ENCODE measurements at regions not wholly inside any gene's neighbourhood (a gene's known extent, or its start where the extent isn't known, plus 50 kb on each side); places are given as distances from the start of the nearest gene placed in this dataset.
A peak's percentile ranks its signal among the peaks of the same experiment; 100 is the strongest.

DNA sequence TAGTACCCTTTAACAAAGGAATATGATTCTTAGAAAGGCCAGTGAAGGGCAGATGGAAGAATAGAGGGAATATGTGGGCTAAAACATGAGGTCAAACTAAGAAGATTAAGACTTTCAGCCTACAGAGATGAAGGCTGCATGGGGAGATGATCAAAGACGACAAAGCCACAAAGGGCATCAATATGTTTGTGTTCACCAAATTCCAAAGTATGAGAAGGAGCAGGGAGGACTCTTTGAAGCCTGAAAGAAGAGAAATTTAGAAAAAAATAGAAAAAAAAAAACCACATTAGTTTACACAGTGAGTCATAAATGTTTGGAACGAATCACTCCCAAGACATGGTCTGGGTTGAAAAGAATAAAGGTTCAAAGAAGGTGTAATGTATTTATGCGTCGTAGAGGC, 131.8 kb downstream of the NEDD1 start:
- WGBS (ENCODE audit: insufficient coverage) = no CpG with 5 or more reads among the region's 4 CpGs
- DNase-seq (ENCODE audit: low read depth in 4 of 6, low spot score in 6 of 6) = no peak
- H3K9me3 ChIP-seq (ENCODE audit: control insufficient read depth, insufficient read depth, low read length) = no peaks in the 10 kb centered on the region

DNA sequence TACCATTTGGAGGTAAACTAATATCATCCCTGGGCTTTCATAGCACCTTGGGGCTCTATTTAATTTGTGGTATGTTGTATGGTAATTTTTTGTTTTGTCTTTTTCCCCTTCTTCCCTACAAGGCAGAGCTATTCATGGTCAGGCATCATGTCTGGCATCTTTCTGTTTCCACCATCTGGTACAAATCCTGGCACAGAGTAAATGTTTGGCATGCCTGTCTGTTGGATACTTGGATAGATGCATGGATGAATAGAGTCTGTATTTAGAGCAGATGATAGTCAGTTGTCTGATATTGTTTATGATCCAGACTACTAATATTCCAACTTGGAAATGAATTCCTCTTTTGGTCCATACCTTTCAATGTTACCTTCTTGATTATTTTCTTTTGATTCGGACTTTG, 139.8 kb downstream of the NEDD1 start:
- Histone ChIP-seq H3K9me3 (ENCODE audit: control insufficient read depth, insufficient read depth, low read length) (no peaks in the 10 kb centered on the region), H3K4me3 (ENCODE audit: low read depth, low read length) (no peak overlapping the region), H3K27ac (ENCODE audit: low read depth, low read length) (no peak overlapping the region), H3K27me3 (ENCODE audit: control insufficient read depth, insufficient read depth, low read length) (no peaks in the 10 kb centered on the region), H3K4me1 (ENCODE audit: control insufficient read depth, insufficient read depth, low read length) (no peaks in the 10 kb centered on the region), H3K36me3 (ENCODE audit: control insufficient read depth, insufficient read depth, low read length) (no peaks in the 10 kb centered on the region)
- peak in 2 of 6 donors; percentile 19 to 80 for DNase-seq (ENCODE audit: low read depth in 4 of 6, low spot score in 6 of 6)
- WGBS (ENCODE audit: insufficient coverage) = no CpG with 5 or more reads among the region's 1 CpG

More for the DNA sequence above, 131.8 kb downstream of the NEDD1 start:
- Histone ChIP-seq H3K27ac (ENCODE audit: low read depth, low read length) (no peak overlapping the region), H3K27me3 (ENCODE audit: control insufficient read depth, insufficient read depth, low read length) (no peaks in the 10 kb centered on the region), H3K4me1 (ENCODE audit: control insufficient read depth, insufficient read depth, low read length) (no peaks in the 10 kb centered on the region), H3K36me3 (ENCODE audit: control insufficient read depth, insufficient read depth, low read length) (no peaks in the 10 kb centered on the region), H3K4me3 (ENCODE audit: low read depth, low read length) (no peak overlapping the region)

DNA sequence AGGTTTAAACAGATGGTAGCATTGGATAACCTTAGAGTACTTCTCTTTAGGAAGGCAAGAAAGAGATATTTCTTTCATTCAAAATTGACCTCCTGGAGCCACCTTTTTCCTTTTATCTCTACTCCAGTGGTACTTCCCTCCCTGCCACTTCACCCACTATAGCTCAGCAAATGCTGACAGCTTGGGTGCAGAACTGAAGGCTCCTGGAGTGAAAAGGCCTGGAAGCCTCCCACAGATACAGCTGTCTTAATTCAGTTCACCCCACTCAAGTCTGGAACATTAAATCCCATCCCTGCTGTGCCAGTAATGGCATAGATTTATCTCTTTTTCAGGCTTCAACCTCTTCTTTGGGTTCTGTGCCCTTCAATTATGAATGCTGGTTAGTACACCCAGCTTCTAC, 140.3 kb downstream of the NEDD1 start:
- H3K36me3 ChIP-seq (ENCODE audit: control insufficient read depth, insufficient read depth, low read length) = no peaks in the 10 kb centered on the region
- H3K27ac ChIP-seq (ENCODE audit: low read depth, low read length) = no peak overlapping the region
- DNase-seq (ENCODE audit: low read depth in 4 of 6, low spot score in 6 of 6) = peak in 1 of 6 donors; percentile 18
- no peaks in the 10 kb centered on the region for H3K27me3 ChIP-seq (ENCODE audit: control insufficient read depth, insufficient read depth, low read length)
- no peaks in the 10 kb centered on the region for H3K9me3 ChIP-seq (ENCODE audit: control insufficient read depth, insufficient read depth, low read length)
- H3K4me3 ChIP-seq (ENCODE audit: low read depth, low read length) = no peak overlapping the region
- no peaks in the 10 kb centered on the region for H3K4me1 ChIP-seq (ENCODE audit: control insufficient read depth, insufficient read depth, low read length)

DNA sequence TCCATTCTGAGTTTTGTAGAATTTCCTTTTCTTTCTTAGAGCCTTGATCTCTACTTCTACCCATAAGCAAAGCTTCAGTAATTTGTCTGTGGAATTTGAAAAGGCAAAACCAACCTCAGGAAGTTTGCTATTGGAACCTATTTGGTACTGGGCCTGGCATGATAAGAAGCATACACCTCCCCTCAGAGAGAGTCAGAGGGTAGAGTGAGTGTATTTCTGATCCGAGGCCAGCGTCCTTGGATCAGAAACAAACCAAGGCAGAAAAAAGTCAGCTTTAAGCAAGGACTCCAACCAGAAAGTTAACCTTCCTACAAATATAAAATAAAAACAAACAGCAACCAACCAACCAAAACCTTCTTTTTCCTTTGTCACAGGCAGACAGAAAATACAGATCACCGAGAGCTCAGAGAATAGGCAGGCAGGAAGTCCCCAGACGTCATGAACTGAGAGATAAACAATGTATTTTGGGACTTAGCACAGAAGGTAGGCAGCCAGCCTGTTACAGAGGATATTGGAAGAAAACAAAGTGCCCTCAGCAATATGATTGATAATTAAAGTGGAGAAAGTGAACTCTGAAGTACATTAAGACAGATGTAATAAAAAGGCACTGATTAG, 141.5 kb downstream of the NEDD1 start:
- Histone ChIP-seq H3K4me3 (ENCODE audit: low read depth, low read length) (no peak overlapping the region), H3K36me3 (ENCODE audit: control insufficient read depth, insufficient read depth, low read length) (no peaks in the 10 kb centered on the region), H3K27me3 (ENCODE audit: control insufficient read depth, insufficient read depth, low read length) (no peaks in the 10 kb centered on the region), H3K4me1 (ENCODE audit: control insufficient read depth, insufficient read depth, low read length) (no peaks in the 10 kb centered on the region), H3K9me3 (ENCODE audit: control insufficient read depth, insufficient read depth, low read length) (no peaks in the 10 kb centered on the region), H3K27ac (ENCODE audit: low read depth, low read length) (no peak overlapping the region)
- no peak for DNase-seq (ENCODE audit: low read depth in 4 of 6, low spot score in 6 of 6)
- 50% methylated on average over 2 of the region's 4 CpGs for WGBS (ENCODE audit: insufficient coverage)

DNA sequence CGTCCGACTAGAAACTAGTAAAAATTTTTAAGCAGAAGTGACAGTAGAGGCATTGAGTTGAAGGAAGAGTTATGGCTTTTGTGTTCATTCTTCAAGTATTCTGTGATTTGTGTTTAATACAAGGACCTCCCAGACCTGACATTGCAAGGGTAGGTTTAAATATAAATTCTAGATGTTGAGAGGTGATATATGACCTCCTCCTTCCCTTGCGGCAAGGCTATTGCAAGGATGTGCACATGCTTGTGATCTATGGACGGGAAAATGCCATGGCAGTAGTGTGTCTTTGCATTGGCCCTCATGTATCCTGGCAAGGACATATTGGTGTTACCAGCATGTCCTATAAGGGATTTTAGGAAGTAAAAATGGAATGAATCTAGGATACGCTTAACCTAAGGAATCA, 143.5 kb downstream of the NEDD1 start:
- H3K4me3 ChIP-seq (ENCODE audit: low read depth, low read length) = no peak overlapping the region
- no peak overlapping the region for H3K27ac ChIP-seq (ENCODE audit: low read depth, low read length)
- H3K4me1 ChIP-seq (ENCODE audit: control insufficient read depth, insufficient read depth, low read length) = no peaks in the 10 kb centered on the region
- H3K27me3 ChIP-seq (ENCODE audit: control insufficient read depth, insufficient read depth, low read length) = no peaks in the 10 kb centered on the region
- no peak for DNase-seq (ENCODE audit: low read depth in 4 of 6, low spot score in 6 of 6)
- WGBS (ENCODE audit: insufficient coverage) = 83% methylated on average over 1 of the region's 5 CpGs
- no peaks in the 10 kb centered on the region for H3K9me3 ChIP-seq (ENCODE audit: control insufficient read depth, insufficient read depth, low read length)
- H3K36me3 ChIP-seq (ENCODE audit: control insufficient read depth, insufficient read depth, low read length) = no peaks in the 10 kb centered on the region

DNA sequence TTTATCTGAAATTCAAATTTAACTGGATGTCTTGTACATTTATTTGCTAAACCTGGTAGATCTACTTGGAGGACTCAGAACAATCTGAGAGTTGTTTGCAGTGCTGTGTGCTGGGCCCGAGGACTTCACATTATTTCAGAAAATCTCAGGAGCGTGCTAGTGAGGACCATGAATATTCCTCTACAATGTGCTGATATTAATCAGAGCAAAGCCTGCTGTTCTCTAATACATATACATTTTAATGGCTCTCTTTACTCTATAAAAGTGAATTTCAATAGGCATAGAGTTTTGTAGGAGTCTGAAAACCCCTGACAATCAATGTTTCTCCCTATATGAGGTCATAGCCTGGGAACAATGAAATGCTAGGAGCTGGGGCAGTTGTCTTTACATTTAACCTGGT, 144.3 kb downstream of the NEDD1 start:
- no peaks in the 10 kb centered on the region for H3K9me3 ChIP-seq (ENCODE audit: control insufficient read depth, insufficient read depth, low read length)
- no peaks in the 10 kb centered on the region for H3K27me3 ChIP-seq (ENCODE audit: control insufficient read depth, insufficient read depth, low read length)
- H3K4me3 ChIP-seq (ENCODE audit: low read depth, low read length) = no peak overlapping the region
- WGBS (ENCODE audit: insufficient coverage) = no CpG with 5 or more reads among the region's 2 CpGs
- no peak for DNase-seq (ENCODE audit: low read depth in 4 of 6, low spot score in 6 of 6)
- H3K27ac ChIP-seq (ENCODE audit: low read depth, low read length) = no peak overlapping the region
- no peaks in the 10 kb centered on the region for H3K4me1 ChIP-seq (ENCODE audit: control insufficient read depth, insufficient read depth, low read length)
- H3K36me3 ChIP-seq (ENCODE audit: control insufficient read depth, insufficient read depth, low read length) = no peaks in the 10 kb centered on the region

DNA sequence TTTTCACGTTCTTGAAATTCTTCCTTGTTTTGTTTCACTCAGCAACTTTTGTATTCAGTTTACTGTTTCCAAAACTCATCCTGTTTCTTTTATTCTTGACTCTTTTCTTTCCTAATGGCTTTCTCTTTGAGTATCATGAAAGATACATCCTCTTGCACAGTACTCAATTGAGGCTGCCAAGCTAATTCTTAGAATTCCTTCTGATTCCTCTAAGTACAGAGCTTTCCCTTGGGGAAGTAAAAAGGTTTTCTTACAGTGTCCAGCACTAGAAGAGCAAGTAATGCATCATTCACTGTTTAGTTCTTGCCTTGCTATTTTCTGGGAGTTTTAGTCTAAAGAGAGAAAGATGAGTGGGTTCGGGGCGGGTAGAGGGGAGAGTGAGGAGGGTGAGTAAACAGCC, 154.1 kb downstream of the NEDD1 start:
- no peaks in the 10 kb centered on the region for H3K36me3 ChIP-seq (ENCODE audit: control insufficient read depth, insufficient read depth, low read length)
- peak in 2 of 6 donors; percentile 13 to 41 for DNase-seq (ENCODE audit: low read depth in 4 of 6, low spot score in 6 of 6)
- H3K9me3 ChIP-seq (ENCODE audit: control insufficient read depth, insufficient read depth, low read length) = no peaks in the 10 kb centered on the region
- H3K4me1 ChIP-seq (ENCODE audit: control insufficient read depth, insufficient read depth, low read length) = no peaks in the 10 kb centered on the region
- H3K4me3 ChIP-seq (ENCODE audit: low read depth, low read length) = no peak overlapping the region
- no peaks in the 10 kb centered on the region for H3K27me3 ChIP-seq (ENCODE audit: control insufficient read depth, insufficient read depth, low read length)
- WGBS (ENCODE audit: insufficient coverage) = 14% methylated on average over 1 of the region's 3 CpGs
- no peak overlapping the region for H3K27ac ChIP-seq (ENCODE audit: low read depth, low read length)

DNA sequence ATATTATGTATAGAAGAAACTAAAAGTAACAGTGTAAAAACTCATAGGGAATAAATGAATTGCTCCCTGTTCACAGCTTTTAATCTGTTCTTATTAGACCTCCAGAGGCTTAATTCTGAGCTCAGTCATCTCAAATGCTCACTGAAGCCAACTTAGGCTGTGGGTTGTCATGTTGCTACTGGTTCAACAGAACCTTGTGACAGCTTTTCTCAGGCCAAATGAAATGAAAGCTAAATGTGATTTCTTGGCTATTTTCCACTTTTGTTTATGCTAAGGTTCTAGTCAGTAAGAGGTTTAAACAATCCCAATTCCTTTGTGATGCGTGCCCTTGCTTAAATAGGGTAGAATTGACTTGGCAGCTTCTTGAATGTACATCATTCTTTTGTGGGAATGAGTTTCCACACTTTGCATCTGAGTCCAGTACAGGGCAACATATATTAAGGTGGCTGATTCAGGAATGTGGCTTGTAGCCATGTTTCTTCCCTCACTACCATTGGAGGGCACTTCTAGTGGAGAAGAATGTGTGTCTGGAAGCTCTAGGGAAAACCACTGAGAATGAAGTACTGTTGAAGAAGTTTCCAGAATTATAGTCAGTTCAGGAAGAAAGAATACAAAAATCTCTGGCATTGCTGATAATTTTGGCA, 156.4 kb downstream of the NEDD1 start:
- H3K27me3 ChIP-seq (ENCODE audit: control insufficient read depth, insufficient read depth, low read length) = no peaks in the 10 kb centered on the region
- peak in 2 of 6 donors; percentile 16 to 41 for DNase-seq (ENCODE audit: low read depth in 4 of 6, low spot score in 6 of 6)
- H3K27ac ChIP-seq (ENCODE audit: low read depth, low read length) = no peak overlapping the region
- no peaks in the 10 kb centered on the region for H3K36me3 ChIP-seq (ENCODE audit: control insufficient read depth, insufficient read depth, low read length)
- H3K4me3 ChIP-seq (ENCODE audit: low read depth, low read length) = no peak overlapping the region
- no peaks in the 10 kb centered on the region for H3K9me3 ChIP-seq (ENCODE audit: control insufficient read depth, insufficient read depth, low read length)
- WGBS (ENCODE audit: insufficient coverage) = no CpG with 5 or more reads among the region's 1 CpG
- H3K4me1 ChIP-seq (ENCODE audit: control insufficient read depth, insufficient read depth, low read length) = no peaks in the 10 kb centered on the region

DNA sequence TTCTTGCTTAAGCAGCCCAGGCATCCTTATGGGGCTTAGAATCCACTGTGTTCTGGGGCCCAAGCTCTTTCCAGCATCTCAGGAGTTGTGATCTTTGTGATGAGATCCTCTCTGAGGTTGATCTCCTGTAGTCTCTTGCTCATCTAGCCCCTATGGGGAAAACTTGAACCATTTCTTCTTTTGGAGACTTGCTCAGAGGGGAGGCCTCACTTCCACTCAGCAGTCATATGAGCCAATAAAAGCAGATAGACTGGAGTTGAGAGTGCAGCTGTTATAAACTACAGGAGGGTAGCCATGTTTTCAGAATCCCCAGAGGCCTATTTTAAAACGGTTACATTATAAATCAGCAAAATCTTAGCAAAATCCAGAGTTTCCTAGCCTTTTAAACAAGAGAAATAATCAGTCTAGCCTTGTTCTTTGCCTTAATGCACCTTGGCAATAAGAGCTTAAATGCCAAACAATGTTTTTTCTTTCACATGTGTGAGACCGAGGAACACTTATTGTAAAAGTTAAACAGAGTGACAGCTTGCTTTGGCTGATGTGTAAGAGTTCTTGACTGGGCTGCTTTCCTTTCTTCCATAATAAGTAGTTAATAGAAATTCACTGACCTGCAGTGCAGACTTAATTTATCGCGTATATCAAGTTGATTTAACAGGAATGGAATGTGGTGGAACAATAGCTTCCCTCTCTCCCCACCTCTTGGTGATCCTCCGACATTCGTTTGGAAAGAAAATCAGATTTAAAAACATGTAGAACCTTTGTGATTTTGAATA, 168.3 kb downstream of the NEDD1 start:
- Histone ChIP-seq H3K27me3 (ENCODE audit: control insufficient read depth, insufficient read depth, low read length) (no peaks in the 10 kb centered on the region), H3K9me3 (ENCODE audit: control insufficient read depth, insufficient read depth, low read length) (no peaks in the 10 kb centered on the region), H3K36me3 (ENCODE audit: control insufficient read depth, insufficient read depth, low read length) (no peaks in the 10 kb centered on the region), H3K4me3 (ENCODE audit: low read depth, low read length) (no peak overlapping the region), H3K27ac (ENCODE audit: low read depth, low read length) (peak overlapping the region; percentile 58), H3K4me1 (ENCODE audit: control insufficient read depth, insufficient read depth, low read length) (peaks cover 6% of the 10 kb centered on the region)
- WGBS (ENCODE audit: insufficient coverage) = no CpG with 5 or more reads among the region's 6 CpGs
- DNase-seq (ENCODE audit: low read depth in 4 of 6, low spot score in 6 of 6) = peak in 2 of 6 donors; percentile 65 to 73
